Keratinocyte (primary cell): ENCODE measurements at regions not wholly inside any gene's neighbourhood (a gene's known extent, or its start where the extent isn't known, plus 50 kb on each side); places are given as distances from the start of the nearest gene placed in this dataset.

Experiments used
- CTCF ChIP-seq, 3 experiments: IDR thresholded peaks in 1 of 3; conservative IDR thresholded peaks in 1 of 3; optimal IDR thresholded peaks in 1 of 3; 2 replicates in 2 of 3; 3 replicates in 1 of 3; pipeline versions ENCODE3 to v1.5.1; 2011; ENCODE audit warnings: low read length in 3 of 3, mild to moderate bottlenecking in 3 of 3, moderate library complexity in 2 of 3, control low read depth in 1 of 3, inconsistent platforms in 1 of 3; ENCODE audit not compliant: insufficient read depth in 2 of 3; ENCODE audit errors: extremely low read depth in 1 of 3
- EZH2 ChIP-seq: IDR thresholded peaks from one replicate; pipeline ENCODE4 v1.6.1; 2012; ENCODE audit warnings: inconsistent platforms, mild to moderate bottlenecking, low read length, moderate library complexity

DNA sequence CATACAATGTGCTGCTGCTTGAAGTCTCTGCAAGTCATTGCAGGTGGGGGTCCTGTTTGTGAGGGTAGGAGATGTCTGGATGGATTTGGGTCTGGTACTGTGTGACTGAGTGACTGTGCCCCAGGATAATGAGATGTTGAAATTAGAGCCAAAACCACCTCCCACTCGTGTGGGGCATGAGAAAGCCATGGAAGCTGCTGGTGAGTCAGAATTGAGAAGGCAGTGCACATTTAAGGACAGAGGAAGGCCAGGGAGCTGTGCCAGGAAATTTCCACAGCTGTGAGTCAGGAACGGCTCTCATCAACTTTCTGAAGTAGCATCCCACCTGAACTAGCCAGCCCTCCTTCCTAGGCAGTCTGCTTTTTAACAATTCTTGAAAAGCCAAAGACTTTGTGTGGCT, 229.8 kb downstream of the DRD1 start:
- TF ChIP-seq CTCF (optimal IDR thresholded peaks at IDR 0.05 in 1 of 3, IDR thresholded peaks at IDR 0.05 in 1 of 3, conservative IDR thresholded peaks at IDR 0.05 in 1 of 3; ENCODE audit: extremely low read depth in 1 of 3, insufficient read depth in 2 of 3, low read length in 3 of 3) (no peak), EZH2 (no peak)
